ENCODE measurements at regions not wholly inside any gene's neighbourhood (a gene's known extent, or its start where the extent isn't known, plus 50 kb on each side); places are given as distances from the start of the nearest gene placed in this dataset.

GRCh38 chr16:79996321-79996720 is 395.8 kb upstream of the MAF start:
- no peak for TF ChIP-seq CTCF (IDR thresholded peaks at IDR 0.05)
- TF ChIP-seq POLR2A (IDR thresholded peaks at IDR 0.05), result no peak

GRCh38 chr16:79995315-79995714 is 394.8 kb upstream of the MAF start:
- H3K9me3 ChIP-seq, result no peaks in the 10 kb centered on the region
- no peak for DNase-seq
- H3K36me3 ChIP-seq, result no peaks in the 10 kb centered on the region
- peak overlapping the region in 2 of 4 donors; percentile 13 to 61 for H3K27ac ChIP-seq
- no peak overlapping the region for H3K4me3 ChIP-seq
- TF ChIP-seq CTCF (IDR thresholded peaks at IDR 0.05) (no peak), POLR2A (IDR thresholded peaks at IDR 0.05) (no peak)
- no peaks in the 10 kb centered on the region for H3K4me1 ChIP-seq
- H3K27me3 ChIP-seq, result no peaks in the 10 kb centered on the region

More at GRCh38 chr16:79996321-79996720, 395.8 kb upstream of the MAF start:
- H3K27ac ChIP-seq, result no peak overlapping the region
- no peaks in the 10 kb centered on the region for H3K4me1 ChIP-seq
- no peaks in the 10 kb centered on the region for H3K27me3 ChIP-seq
- DNase-seq, result no peak
- H3K4me3 ChIP-seq, result no peak overlapping the region
- no peaks in the 10 kb centered on the region for H3K9me3 ChIP-seq
- no peaks in the 10 kb centered on the region for H3K36me3 ChIP-seq

- no peak for DNase-seq
- H3K9me3 ChIP-seq, result no peaks in the 10 kb centered on the region
- TF ChIP-seq CTCF (IDR thresholded peaks at IDR 0.05) (no peak), POLR2A (IDR thresholded peaks at IDR 0.05) (no peak)
- H3K27ac ChIP-seq, result peak overlapping the region in 2 of 4 donors; percentile 42 to 60
- H3K36me3 ChIP-seq, result no peaks in the 10 kb centered on the region
- no peaks in the 10 kb centered on the region for H3K27me3 ChIP-seq
- no peak overlapping the region for H3K4me3 ChIP-seq
- no peaks in the 10 kb centered on the region for H3K4me1 ChIP-seq
Measured at GRCh38 chr16:79994418-79994817, 393.9 kb upstream of the MAF start.

GRCh38 chr16:79993629-79994209 is 393.2 kb upstream of the MAF start:
- peak overlapping the region in 2 of 4 donors; percentile 57 to 60 for H3K27ac ChIP-seq
- H3K4me1 ChIP-seq, result no peaks in the 10 kb centered on the region
- H3K9me3 ChIP-seq, result no peaks in the 10 kb centered on the region
- no peaks in the 10 kb centered on the region for H3K27me3 ChIP-seq
- DNase-seq, result peak in 2 of 3 donors; percentile 71 to 84
- TF ChIP-seq CTCF (IDR thresholded peaks at IDR 0.05) (no peak), POLR2A (IDR thresholded peaks at IDR 0.05) (no peak)
- no peaks in the 10 kb centered on the region for H3K36me3 ChIP-seq
- H3K4me3 ChIP-seq, result no peak overlapping the region

- H3K4me1 ChIP-seq, result no peaks in the 10 kb centered on the region
- TF ChIP-seq POLR2A (IDR thresholded peaks at IDR 0.05) (no peak), CTCF (IDR thresholded peaks at IDR 0.05) (no peak)
- no peak overlapping the region for H3K27ac ChIP-seq
- no peak overlapping the region for H3K4me3 ChIP-seq
- DNase-seq, result no peak
- no peaks in the 10 kb centered on the region for H3K36me3 ChIP-seq
- no peaks in the 10 kb centered on the region for H3K9me3 ChIP-seq
- H3K27me3 ChIP-seq, result no peaks in the 10 kb centered on the region
Measured at GRCh38 chr16:79991969-79992368, 391.4 kb upstream of the MAF start.

All from Peyer's patch (tissue), 4 donors.